NCI-H446 (cell line): ENCODE measurements at regions not wholly inside any gene's neighbourhood (a gene's known extent, or its start where the extent isn't known, plus 50 kb on each side); places are given as distances from the start of the nearest gene placed in this dataset.

Experiments used
- DNase-seq, 2 experiments: peaks; one replicate each; lab custom pipeline; 2025; lab: John Stamatoyannopoulos, UW

- DNase-seq = no peak
Observed at GRCh38 chr10:121332353-121332752, 265.9 kb downstream of the FGFR2 start.

GRCh38 chr10:121332829-121333765 is 265.1 kb downstream of the FGFR2 start:
- no peak for DNase-seq

GRCh38 chr10:121335386-121335925 is 262.8 kb downstream of the FGFR2 start:
- no peak for DNase-seq

GRCh38 chr10:121337427-121337826 is 260.8 kb downstream of the FGFR2 start:
- DNase-seq = no peak

GRCh38 chr10:121338206-121338980 is 259.9 kb downstream of the FGFR2 start:
- DNase-seq = peak in 1 of 2 experiments; percentile 7

- DNase-seq = no peak
Observed at GRCh38 chr10:121339114-121339513, 259.1 kb downstream of the FGFR2 start.

GRCh38 chr10:121340271-121340831 is 257.9 kb downstream of the FGFR2 start:
- no peak for DNase-seq

- no peak for DNase-seq
Observed at GRCh38 chr10:121351540-121351939, 246.7 kb downstream of the FGFR2 start.

GRCh38 chr10:121352231-121352855 is 245.9 kb downstream of the FGFR2 start:
- DNase-seq = no peak

- no peak for DNase-seq
Observed at GRCh38 chr10:121355161-121355560, 243.1 kb downstream of the FGFR2 start.

- no peak for DNase-seq
Observed at GRCh38 chr10:121356183-121356582, 242.1 kb downstream of the FGFR2 start.

- DNase-seq = no peak
Observed at GRCh38 chr10:121357401-121357800, 240.8 kb downstream of the FGFR2 start.

GRCh38 chr10:121362026-121362425 is 236.2 kb downstream of the FGFR2 start:
- DNase-seq = no peak

- no peak for DNase-seq
Observed at GRCh38 chr10:121365566-121365965, 232.7 kb downstream of the FGFR2 start.

- peak in 1 of 2 experiments; percentile 39 for DNase-seq
Observed at GRCh38 chr10:121368347-121369025, 229.8 kb downstream of the FGFR2 start.

- DNase-seq = peak in 1 of 2 experiments; percentile 46
Observed at GRCh38 chr10:121369616-121370015, 228.6 kb downstream of the FGFR2 start.

GRCh38 chr10:121371836-121372235 is 226.4 kb downstream of the FGFR2 start:
- DNase-seq = no peak

- no peak for DNase-seq
Observed at GRCh38 chr10:121373411-121373810, 224.8 kb downstream of the FGFR2 start.

GRCh38 chr10:121374121-121374520 is 224.1 kb downstream of the FGFR2 start:
- DNase-seq = no peak

GRCh38 chr10:121375172-121375571 is 223.1 kb downstream of the FGFR2 start:
- DNase-seq = no peak

- no peak for DNase-seq
Observed at GRCh38 chr10:121378251-121378801, 219.9 kb downstream of the FGFR2 start.
